Activated CD8-positive, alpha-beta memory T cell treated with anti-CD3 and anti-CD28 coated beads, Interleukin-2, amount 50 U/mL, for 48 hours (primary cell): ENCODE measurements at regions not wholly inside any gene's neighbourhood (a gene's known extent, or its start where the extent isn't known, plus 50 kb on each side); places are given as distances from the start of the nearest gene placed in this dataset.

Source experiments
- DNase-seq: peaks from one replicate; pipeline ENCODE4 v3.0.0-alpha.2; 2020

DNA sequence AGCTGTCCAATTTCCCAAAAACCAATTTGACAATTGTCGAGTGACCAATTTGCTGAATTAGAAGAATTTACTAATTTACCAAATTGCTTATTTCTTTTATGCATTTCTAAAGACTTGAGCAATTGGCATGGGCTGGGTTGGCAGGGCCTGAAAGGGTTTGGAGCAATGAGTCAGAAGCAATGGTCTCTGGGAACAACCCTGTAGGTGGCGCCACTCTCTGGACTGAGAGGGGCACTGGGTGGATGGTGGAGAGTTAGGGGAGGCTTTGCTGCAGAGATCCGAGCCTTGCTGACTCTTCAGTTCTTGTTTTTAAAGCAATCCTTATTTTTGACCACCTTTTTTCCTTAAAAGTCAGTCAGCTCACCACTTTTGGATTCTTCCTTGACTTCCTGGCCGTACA, 71.5 kb upstream of the RPS23 start:
- DNase-seq: peak; percentile 74

DNA sequence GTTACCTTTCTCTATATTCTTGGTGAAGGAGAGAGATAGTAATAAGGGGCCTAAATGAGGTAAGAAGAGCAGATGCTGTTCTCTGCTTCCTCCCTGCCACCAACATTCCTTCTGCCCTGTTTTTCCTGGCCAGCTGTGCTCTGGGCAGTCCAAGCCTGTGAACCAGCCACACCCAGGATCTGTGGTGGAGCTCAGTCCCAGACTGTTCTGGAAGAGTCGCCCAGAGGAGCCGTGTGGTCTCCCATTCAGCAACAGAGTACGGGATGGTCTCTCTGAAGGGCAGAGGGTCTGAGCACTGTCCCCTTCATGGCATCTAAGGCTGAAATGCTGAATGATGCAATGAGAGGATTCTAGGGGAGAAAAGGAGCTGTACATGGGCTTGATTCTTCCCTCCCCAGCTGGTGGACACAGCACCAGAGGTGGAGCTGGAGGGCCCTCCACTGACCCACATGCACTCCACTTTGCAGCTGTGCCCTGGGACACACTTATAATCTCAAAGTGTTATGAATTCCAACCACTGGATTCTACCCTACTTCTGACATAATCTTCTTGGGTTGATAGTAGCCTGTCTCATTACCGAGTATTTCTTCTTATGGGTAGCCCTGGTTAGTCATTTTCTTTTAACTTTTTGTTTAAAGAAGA, 70.8 kb upstream of the RPS23 start:
- no peak for DNase-seq

DNA sequence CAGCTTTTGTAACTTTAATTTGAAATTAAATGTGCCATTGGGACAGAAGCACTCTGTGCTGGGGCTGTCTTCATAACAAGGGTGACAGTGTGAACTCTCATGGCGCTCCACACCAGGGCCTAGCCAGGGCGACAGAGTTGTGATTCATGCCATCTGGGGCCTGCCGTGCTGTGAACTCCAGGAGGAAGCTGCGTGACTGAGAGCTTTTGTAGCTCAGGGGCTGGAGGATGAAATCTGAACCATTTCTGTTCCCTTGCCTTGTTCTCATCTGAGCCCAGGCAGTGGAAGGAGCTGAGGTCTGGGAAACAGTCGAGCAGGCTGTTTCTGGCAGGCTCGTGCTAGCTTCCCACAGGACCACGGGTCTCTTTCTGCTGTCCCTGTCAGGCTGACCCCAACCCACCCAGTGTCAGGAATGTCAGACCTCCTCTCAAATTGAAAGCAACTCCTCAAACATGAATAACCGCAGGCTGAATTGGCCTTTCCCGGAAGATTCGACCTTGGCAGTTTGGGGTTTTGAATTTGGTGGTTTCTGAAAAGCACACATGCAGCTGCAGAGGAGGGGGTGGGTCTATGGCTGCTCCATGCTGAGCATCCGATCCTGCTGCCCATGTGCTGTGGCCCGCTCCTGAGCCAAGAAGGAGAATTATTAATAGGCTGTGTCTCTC, 69.2 kb upstream of the RPS23 start:
- no peak for DNase-seq

- DNase-seq: no peak
Observed at GRCh38 chr5:82346399-82347165, 68.4 kb upstream of the RPS23 start.

DNA sequence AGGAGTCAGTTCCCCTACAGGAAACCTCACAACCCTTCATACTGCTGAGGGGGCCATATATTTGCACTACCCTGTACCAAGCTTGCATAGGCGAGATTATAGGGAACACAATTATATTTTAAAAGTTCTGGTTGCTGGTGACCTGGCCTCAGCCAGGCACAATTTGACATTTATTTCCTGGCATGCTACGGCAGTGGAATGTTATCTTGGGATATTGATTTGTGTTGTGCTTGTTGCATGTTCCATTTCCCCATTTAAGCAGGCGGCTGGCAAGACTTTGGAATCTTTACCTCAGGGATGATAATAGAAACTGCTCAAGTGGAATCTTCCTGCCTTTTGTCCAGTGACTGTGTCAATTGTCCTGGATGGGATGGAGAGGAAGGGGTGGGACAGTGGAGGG, 67.0 kb upstream of the RPS23 start:
- no peak for DNase-seq

GRCh38 chr5:82341325-82341724, 63.2 kb upstream of the RPS23 start:
- DNase-seq: no peak

- no peak for DNase-seq
Observed at GRCh38 chr5:82340799-82341198, 62.6 kb upstream of the RPS23 start.

DNA sequence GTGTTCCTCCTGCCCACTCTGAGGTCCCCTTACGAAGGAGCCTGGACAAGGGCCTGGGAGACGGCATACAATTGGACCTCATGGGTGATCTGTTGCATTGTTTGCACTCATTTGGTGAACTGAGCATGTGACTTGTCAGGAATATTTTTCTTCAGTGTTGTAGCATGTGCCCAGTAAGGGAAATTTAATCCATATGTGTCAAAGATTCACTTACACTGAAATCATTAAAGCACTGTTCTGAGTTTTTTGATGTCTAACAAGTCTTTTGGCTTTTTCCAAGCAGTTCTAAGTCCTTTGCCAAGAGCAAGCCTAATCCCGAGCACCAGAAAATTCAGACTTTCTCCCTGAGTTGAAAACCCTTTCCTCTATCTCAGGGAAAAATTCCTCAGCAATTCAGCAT, 61.6 kb upstream of the RPS23 start:
- no peak for DNase-seq

GRCh38 chr5:82338771-82339373, 60.7 kb upstream of the RPS23 start:
- DNase-seq: no peak

DNA sequence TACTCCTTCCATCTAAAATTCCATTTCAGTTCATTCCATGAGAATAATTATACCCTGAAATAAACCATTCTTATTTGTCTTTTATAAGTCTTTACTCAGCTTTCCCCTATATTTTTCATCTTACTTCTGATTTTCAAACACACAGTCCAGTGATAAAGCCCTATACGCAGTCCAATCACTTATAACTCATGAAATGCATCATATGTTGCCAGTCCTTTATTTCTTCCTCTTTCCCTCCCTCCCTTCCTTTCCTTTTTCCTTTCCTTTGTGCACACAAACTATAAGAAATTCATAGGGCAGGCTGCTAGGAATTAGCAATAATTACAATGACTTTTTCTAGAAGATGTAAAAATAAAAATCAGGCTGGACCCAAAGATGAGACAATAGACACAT, 58.8 kb upstream of the RPS23 start:
- DNase-seq: no peak

GRCh38 chr5:82336226-82336958, 58.2 kb upstream of the RPS23 start:
- DNase-seq: no peak

DNA sequence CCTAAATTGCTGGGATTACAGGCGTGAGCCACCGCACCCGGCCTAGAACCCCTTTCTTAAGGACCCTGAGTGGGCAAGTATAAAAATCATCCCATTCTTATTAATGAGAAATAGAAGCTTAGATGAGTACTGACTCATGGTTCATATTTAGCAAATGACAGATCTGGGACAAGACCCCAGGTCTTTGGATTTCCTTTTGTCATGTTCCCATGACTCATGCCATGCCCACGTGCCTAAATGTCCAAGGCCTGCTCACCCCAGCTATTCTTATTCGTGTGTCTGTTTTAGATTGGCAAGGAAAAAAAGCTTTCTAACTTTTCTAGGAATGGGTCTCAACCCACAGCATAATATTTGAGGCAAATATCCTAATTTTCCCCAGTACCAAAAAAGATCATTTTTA, 57.7 kb upstream of the RPS23 start:
- no peak for DNase-seq

DNA sequence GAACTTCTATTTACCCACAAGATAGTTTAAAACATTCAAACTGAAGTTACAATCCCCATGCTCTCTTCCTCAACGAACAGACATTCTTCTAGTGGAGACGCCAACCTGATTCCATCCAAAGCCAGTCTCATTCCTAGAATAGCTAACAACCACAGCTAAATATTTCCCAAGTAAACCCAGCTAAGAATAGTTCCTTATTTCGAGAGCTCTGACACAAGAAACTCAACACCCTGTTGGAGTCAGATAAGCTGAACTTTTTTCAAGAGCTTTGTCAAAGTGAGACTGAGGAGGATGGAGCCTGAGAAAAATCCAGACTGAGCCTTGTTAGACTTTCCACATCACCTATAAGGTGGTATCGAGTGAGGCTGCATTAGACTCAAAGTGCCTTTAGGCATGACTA, 56.7 kb upstream of the RPS23 start:
- no peak for DNase-seq

DNA sequence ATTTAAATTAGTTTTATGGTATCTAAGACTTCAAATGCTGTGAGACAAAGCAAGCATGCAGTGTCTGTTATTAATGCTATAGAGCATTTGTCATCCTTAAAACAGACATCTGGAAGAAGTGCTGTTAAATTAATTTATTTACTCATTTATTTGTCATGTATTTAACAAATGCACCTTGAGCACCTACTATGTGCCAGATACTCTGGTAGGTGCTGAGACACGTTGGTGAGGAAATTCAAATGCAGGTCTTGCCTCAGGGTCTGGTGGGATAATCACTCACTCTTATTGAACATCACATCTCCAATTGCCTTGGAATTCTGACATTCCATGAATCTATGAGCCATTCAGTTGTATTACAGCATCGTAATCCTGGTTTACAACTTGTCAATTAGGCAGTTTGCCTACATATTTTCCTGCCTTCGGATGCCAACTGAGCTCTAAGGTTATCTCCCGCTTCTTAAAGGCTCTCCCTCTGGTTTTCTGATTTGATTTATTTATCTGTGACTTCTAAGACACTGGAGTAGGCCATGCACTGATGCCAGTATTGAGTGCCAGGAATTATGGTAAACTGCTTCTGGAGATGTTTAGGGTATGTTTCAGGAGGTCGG, 56.0 kb upstream of the RPS23 start:
- DNase-seq: no peak

GRCh38 chr5:82332886-82333615, 54.9 kb upstream of the RPS23 start:
- no peak for DNase-seq

DNA sequence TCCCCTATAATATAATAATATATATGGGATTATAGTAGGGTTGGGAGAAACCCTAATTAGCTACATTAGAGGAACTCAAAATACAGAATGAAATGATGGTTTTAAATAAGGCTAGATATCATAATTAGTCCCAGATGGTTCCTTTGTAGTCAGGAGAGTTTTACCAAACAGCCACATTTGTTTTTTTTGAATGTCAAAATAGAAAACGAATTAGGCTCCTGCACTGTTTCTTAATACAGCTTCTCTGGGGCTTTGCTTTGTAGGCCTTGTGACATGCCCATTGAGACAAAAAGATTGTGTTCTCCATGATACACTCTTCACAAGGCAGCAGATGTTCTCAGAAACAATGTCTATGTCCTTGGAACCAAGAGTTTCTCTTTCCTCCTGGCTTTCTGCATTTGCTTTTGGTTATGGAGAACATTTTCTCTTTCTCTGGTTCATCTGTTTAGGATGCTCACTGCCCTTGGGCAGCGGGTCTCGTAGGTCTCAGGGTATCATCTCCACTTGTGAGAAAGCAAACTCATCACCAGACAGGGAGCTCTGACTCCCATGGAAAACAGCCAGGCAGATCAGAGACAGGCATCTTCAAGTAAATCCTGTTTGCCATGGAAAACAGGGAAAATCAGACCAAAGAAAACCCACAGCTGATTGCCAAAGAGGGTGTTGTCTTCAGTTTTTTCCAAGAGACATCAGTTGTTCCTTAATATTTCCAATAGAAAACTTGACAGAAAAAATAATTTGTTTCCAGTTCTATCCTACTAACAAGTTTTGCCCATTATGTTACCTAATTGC, 54.1 kb upstream of the RPS23 start:
- no peak for DNase-seq

- no peak for DNase-seq
Observed at GRCh38 chr5:82331557-82331956, 53.4 kb upstream of the RPS23 start.

GRCh38 chr5:82330530-82331270, 52.5 kb upstream of the RPS23 start:
- no peak for DNase-seq

DNA sequence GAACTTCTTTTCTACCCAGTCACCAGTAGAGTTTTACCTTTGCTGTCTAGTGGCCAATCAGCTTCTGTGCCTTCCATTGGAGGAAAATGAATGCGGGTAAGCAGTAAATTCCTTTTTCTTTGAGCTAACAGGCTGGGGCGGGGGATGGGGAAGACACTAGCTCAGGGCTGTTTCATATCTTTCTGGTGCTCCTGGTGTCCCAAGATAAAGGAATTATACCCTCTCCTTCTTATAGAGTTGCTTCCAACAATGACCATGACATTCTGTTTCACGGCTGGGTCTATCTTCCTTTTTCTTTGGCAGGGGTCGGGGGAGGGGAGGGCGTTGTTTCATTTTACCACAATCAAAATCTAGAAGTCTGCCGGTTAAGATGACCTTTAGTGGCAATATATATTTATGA, 51.2 kb upstream of the RPS23 start:
- no peak for DNase-seq
